Activated CD4-positive, alpha-beta T cell treated with anti-CD3 and anti-CD28 coated beads, Interleukin-2, amount 50 U/mL, for 48 hours (primary cell): ENCODE measurements at regions not wholly inside any gene's neighbourhood (a gene's known extent, or its start where the extent isn't known, plus 50 kb on each side); places are given as distances from the start of the nearest gene placed in this dataset.

ENCODE experiments used
- DNase-seq, 2 experiments: peaks; one replicate each; pipeline ENCODE4 v3.0.0-alpha.2; 2020

GRCh38 chrX:108795240-108795639 is 58.9 kb upstream of the IRS4 start:
- DNase-seq, result no peak
